ENCODE measurements at regions not wholly inside any gene's neighbourhood (a gene's known extent, or its start where the extent isn't known, plus 50 kb on each side); places are given as distances from the start of the nearest gene placed in this dataset.

DNA sequence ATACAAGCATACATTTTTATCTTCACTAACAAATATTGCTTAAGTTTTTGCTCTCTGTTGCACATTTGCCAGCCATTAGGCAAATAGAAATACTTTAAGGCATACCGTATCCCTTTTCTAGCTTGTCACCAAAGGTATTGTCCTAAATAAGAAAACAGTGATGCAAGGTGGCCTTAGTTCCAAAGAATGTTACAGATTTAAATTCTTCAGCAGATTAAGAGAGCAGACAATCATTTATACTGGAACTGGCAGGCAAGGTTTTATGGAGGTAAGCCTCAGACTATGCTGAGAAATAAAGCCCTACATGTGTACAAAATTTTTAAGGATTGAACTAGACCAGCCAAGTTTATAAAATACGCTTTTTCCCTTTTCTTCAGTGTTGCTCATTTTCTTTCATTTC lies 247.8 kb downstream of the IZUMO3 start:
- TF ChIP-seq, protein P1, sequence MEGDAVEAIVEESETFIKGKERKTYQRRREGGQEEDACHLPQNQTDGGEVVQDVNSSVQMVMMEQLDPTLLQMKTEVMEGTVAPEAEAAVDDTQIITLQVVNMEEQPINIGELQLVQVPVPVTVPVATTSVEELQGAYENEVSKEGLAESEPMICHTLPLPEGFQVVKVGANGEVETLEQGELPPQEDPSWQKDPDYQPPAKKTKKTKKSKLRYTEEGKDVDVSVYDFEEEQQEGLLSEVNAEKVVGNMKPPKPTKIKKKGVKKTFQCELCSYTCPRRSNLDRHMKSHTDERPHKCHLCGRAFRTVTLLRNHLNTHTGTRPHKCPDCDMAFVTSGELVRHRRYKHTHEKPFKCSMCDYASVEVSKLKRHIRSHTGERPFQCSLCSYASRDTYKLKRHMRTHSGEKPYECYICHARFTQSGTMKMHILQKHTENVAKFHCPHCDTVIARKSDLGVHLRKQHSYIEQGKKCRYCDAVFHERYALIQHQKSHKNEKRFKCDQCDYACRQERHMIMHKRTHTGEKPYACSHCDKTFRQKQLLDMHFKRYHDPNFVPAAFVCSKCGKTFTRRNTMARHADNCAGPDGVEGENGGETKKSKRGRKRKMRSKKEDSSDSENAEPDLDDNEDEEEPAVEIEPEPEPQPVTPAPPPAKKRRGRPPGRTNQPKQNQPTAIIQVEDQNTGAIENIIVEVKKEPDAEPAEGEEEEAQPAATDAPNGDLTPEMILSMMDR (conservative IDR thresholded peaks at IDR 0.05 in 1 of 2, IDR thresholded peaks at IDR 0.05 in 1 of 2; ENCODE audit: extremely low read depth in 1 of 2, insufficient read depth in 1 of 2, low read depth in 1 of 2, low read length in 2 of 2) = no peak
- no peak for TF ChIP-seq EZH2 (IDR thresholded peaks at IDR 0.05; ENCODE audit: borderline replicate concordance, low read length)

Data from mammary epithelial cell (primary cell).